HCT116 (cell line): ENCODE measurements at regions not wholly inside any gene's neighbourhood (a gene's known extent, or its start where the extent isn't known, plus 50 kb on each side); places are given as distances from the start of the nearest gene placed in this dataset.
A peak's percentile ranks its signal among the peaks of the same experiment; 100 is the strongest.

Experiments
- ATAC-seq: fragments of 200-7000 bp; cut with Tn5 transposase; 2 replicates; pipeline ENCODE4 v1.9.1; 2020; ENCODE audit warnings: mild to moderate bottlenecking, moderate library complexity
- BruUV-seq: library from RNA; stranded (reverse); fragments of 400-500 nt; replicated peaks from 2 replicates; lab custom pipeline; 2021; lab: Mats Ljungman, UMichigan
- CTCF ChIA-PET: fragments of 300-600 bp; sonication (Branson Sonifier 250); formaldehyde crosslinking; loops from one replicate; lab custom pipeline; 2021; ENCODE audit warnings: antibody characterized with exemption; lab: Charles Lee
- POLR2A ChIA-PET: fragments of 300-600, 350-600 bp; sonication (Branson Sonifier 250); formaldehyde crosslinking; loops from one replicate; lab custom pipeline; 2021; ENCODE audit warnings: antibody characterized with exemption; lab: Charles Lee
- RAD21 ChIA-PET, 2 experiments: fragments of 300-600 bp; sonication (Branson Sonifier 250); formaldehyde crosslinking; loops; one replicate each; lab custom pipeline; 2023; ENCODE audit warnings: low total read pairs in 2 of 2; ENCODE audit not compliant: uncharacterized antibody in 2 of 2, unreplicated experiment in 2 of 2, low non-redundant PET in 1 of 2; lab: Charles Lee
- DNase-seq: peaks from one replicate; pipeline ENCODE4 v3.0.0-alpha.2; 2010; ENCODE audit warnings: low read depth, low spot score
- H2AFZ ChIP-seq: fragments of 200-600 bp; shearing (Covaris generic), sonication (generic); 2 replicates; pipeline ENCODE4 v1.6.1; 2017; ENCODE audit warnings: low read depth, mixed run types, mixed read lengths, antibody characterized with exemption, low read length; ENCODE audit not compliant: poor library complexity, severe bottlenecking
- H3K27ac ChIP-seq: 2 replicates; pipeline ENCODE4 v1.5.1; 2012; ENCODE audit warnings: low read depth, low read length
- H3K27me3 ChIP-seq: fragments of 200-600 bp; sonication (generic); 2 replicates; pipeline ENCODE4 v1.6.1; 2016; ENCODE audit warnings: mixed run types, low read length, mixed read lengths; ENCODE audit not compliant: insufficient read depth
- H3K36me3 ChIP-seq, 2 experiments: fragments of 200-500 bp in 1 of 2; fragments of 200-600 bp in 1 of 2; sonication (Bioruptor generic) in 1 of 2; sonication (generic) in 1 of 2; 2 replicates each; pipeline versions ENCODE4 v1.5.1 to v1.6.1; 2014 to 2016; ENCODE audit warnings: low read length in 2 of 2, inconsistent platforms in 1 of 2, mixed read lengths in 1 of 2, mixed run types in 1 of 2; ENCODE audit not compliant: insufficient read depth in 2 of 2, control insufficient read depth in 1 of 2
- H3K4me1 ChIP-seq, 2 experiments: fragments of 200-600 bp in 1 of 2; sonication (generic) in 1 of 2; 2 replicates each; pipeline versions ENCODE4 v1.5.1 to v1.6.1; 2012 to 2017; ENCODE audit warnings: low read length in 2 of 2, inconsistent platforms in 1 of 2, mild to moderate bottlenecking in 1 of 2, mixed read lengths in 1 of 2, mixed run types in 1 of 2, moderate library complexity in 1 of 2; ENCODE audit not compliant: insufficient read depth in 2 of 2, control insufficient read depth in 1 of 2
- H3K4me2 ChIP-seq: fragments of 200-600 bp; sonication (generic); 2 replicates; pipeline ENCODE4 v1.6.1; 2017; ENCODE audit warnings: mixed run types, low read length, mixed read lengths
- H3K4me3 ChIP-seq, 2 experiments: fragments of 200-600 bp in 1 of 2; sonication (generic) in 1 of 2; replicated peaks in 1 of 2; 2 replicates each; pipeline ENCODE4 v1.5.1; 2011 to 2016; ENCODE audit warnings: low read length in 2 of 2, control low read depth in 1 of 2, low read depth in 1 of 2, mild to moderate bottlenecking in 1 of 2, mixed read lengths in 1 of 2, mixed run types in 1 of 2
- H3K79me2 ChIP-seq: fragments of 200-600 bp; sonication (generic); 2 replicates; pipeline ENCODE4 v1.6.1; 2017; ENCODE audit warnings: mild to moderate bottlenecking, mixed run types, low read length, moderate library complexity, mixed read lengths; ENCODE audit not compliant: insufficient read depth
- H3K9ac ChIP-seq: fragments of 200-600 bp; sonication (generic); 2 replicates; pipeline ENCODE4 v1.6.1; 2016; ENCODE audit warnings: low read length, mixed read lengths
- H3K9me2 ChIP-seq: fragments of 200-600 bp; sonication (generic), shearing (Covaris generic); 2 replicates; pipeline ENCODE4 v1.6.1; 2017; ENCODE audit warnings: mixed run types, mild to moderate bottlenecking, moderate library complexity; ENCODE audit not compliant: insufficient read depth
- H3K9me3 ChIP-seq, 2 experiments: fragments of 200-500 bp in 1 of 2; fragments of 200-600 bp in 1 of 2; sonication (Bioruptor generic) in 1 of 2; sonication (generic) in 1 of 2; 2 replicates each; pipeline ENCODE4 v1.6.1; 2014 to 2017; ENCODE audit warnings: low read length in 2 of 2, mixed read lengths in 2 of 2, inconsistent platforms in 1 of 2, low read depth in 1 of 2, mild to moderate bottlenecking in 1 of 2, mixed run types in 1 of 2, moderate library complexity in 1 of 2; ENCODE audit not compliant: control insufficient read depth in 1 of 2, insufficient read depth in 1 of 2
- H4K20me1 ChIP-seq: fragments of 200-600 bp; sonication (generic), shearing (Covaris generic); 2 replicates; pipeline ENCODE4 v1.6.1; 2017; ENCODE audit warnings: mixed run types, mild to moderate bottlenecking, moderate library complexity; ENCODE audit not compliant: insufficient read depth
- CBX3 ChIP-seq: IDR thresholded peaks from 2 replicates; pipeline ENCODE4 v1.6.1; 2012; ENCODE audit warnings: low read depth
- CEBPB ChIP-seq: IDR thresholded peaks from 2 replicates; pipeline ENCODE4 v1.6.1; 2012; ENCODE audit warnings: low read depth
- ELF1 ChIP-seq: IDR thresholded peaks from 2 replicates; pipeline ENCODE4 v1.6.1; 2012; ENCODE audit warnings: low read depth, borderline replicate concordance
- EZH2phosphoT487 ChIP-seq: fragments of 200-600 bp; IDR thresholded peaks from 2 replicates; pipeline ENCODE4 v1.6.1; 2018; ENCODE audit warnings: antibody characterized with exemption, borderline replicate concordance
- JUND ChIP-seq: IDR thresholded peaks from 2 replicates; pipeline ENCODE4 v1.6.1; 2012
- POLR2A ChIP-seq: IDR thresholded peaks from 2 replicates; pipeline ENCODE4 v1.7.0; 2011; ENCODE audit warnings: borderline replicate concordance; ENCODE audit not compliant: insufficient read depth, insufficient read length; ENCODE audit errors: extremely low read depth
- POLR2AphosphoS5 ChIP-seq: IDR thresholded peaks from 2 replicates; pipeline ENCODE4 v1.6.1; 2011; ENCODE audit warnings: mild to moderate bottlenecking, low read depth, low read length, moderate library complexity
- RAD21 ChIP-seq: IDR thresholded peaks from 2 replicates; pipeline ENCODE4 v1.6.1; 2012; ENCODE audit warnings: low read depth, mild to moderate bottlenecking
- SRF ChIP-seq: IDR thresholded peaks from 2 replicates; pipeline ENCODE4 v1.6.1; 2012; ENCODE audit warnings: low read depth
- ZFX ChIP-seq: fragments of 450-650 bp; IDR thresholded peaks from 2 replicates; pipeline ENCODE4 v1.6.1; 2017
- intact Hi-C: fragments of 100-400 bp; cut with micrococcal nuclease; formaldehyde crosslinking; loops from 2 replicates; pipeline ENCODE4 v1.10.0; 2022
- TF ChIP-seq, protein P1 (sequence below): IDR thresholded peaks from 2 replicates; pipeline ENCODE4 v1.6.1; 2012
- TF ChIP-seq, protein P2 (sequence below), 3 experiments: fragments of 200-600 bp in 1 of 3; sonication (generic) in 1 of 3; IDR thresholded peaks in 2 of 3; conservative IDR thresholded peaks in 1 of 3; 2 replicates each; pipeline ENCODE4 v1.5.1; 2012 to 2017; ENCODE audit warnings: low read depth in 2 of 3, low read length in 2 of 3, antibody characterized with exemption in 1 of 3, borderline replicate concordance in 1 of 3, control low read depth in 1 of 3, mild to moderate bottlenecking in 1 of 3, mixed read lengths in 1 of 3, mixed run types in 1 of 3, moderate library complexity in 1 of 3; ENCODE audit not compliant: insufficient read depth in 1 of 3

DNA sequence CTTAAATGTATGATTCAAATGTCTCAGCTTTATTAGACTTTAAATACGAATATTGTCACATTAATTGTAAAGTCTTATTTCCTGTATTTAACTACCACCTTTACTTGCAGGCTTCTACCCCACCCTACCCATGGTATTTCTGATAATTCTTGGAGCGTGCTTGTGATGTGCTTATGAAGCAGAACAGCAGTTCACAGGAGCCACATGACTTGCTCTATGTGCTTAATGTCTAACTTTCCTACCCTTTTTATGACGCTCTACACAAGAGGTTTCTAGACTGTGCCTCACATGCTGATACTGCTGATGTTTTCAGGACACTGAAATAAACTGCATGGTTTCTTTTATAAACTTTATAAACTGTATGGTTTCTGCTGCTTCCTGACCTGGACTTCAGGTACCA lies 553.5 kb upstream of the CCDC54 start:
- no peak for DNase-seq
- TF ChIP-seq EZH2phosphoT487 (no peak), CBX3 (no peak), ELF1 (no peak), SRF (no peak), POLR2AphosphoS5 (no peak), POLR2A (no peak), CEBPB (no peak), ZFX (no peak), JUND (no peak)
- TF ChIP-seq, protein P1, sequence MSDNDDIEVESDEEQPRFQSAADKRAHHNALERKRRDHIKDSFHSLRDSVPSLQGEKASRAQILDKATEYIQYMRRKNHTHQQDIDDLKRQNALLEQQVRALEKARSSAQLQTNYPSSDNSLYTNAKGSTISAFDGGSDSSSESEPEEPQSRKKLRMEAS: no peak
- Histone ChIP-seq H3K4me3 (no peak overlapping the region), H3K79me2 (no peaks in the 10 kb centered on the region), H3K4me1 (no peaks in the 10 kb centered on the region), H3K4me2 (no peak overlapping the region), H3K9ac (no peak overlapping the region), H4K20me1 (no peaks in the 10 kb centered on the region), H3K27ac (no peak overlapping the region), H3K36me3 (no peaks in the 10 kb centered on the region), H3K9me2 (no peaks in the 10 kb centered on the region), H3K9me3 (no peaks in the 10 kb centered on the region), H2AFZ (no peak overlapping the region), H3K27me3 (no peaks in the 10 kb centered on the region)
- ATAC-seq: no peak
- ChIA-PET RAD21 (no interaction called here), POLR2A (no interaction called here), CTCF (interaction anchor here (1.0 kb wide), 1 partner anchor 294 kb away, joined by 3 read pairs; no protein-coding TSS in a partner anchor)
- intact Hi-C loops: loop anchor here (2.0 kb wide), 1 partner anchor 241 kb away; no protein-coding TSS in a partner anchor
- no TSS peak for BruUV-seq

DNA sequence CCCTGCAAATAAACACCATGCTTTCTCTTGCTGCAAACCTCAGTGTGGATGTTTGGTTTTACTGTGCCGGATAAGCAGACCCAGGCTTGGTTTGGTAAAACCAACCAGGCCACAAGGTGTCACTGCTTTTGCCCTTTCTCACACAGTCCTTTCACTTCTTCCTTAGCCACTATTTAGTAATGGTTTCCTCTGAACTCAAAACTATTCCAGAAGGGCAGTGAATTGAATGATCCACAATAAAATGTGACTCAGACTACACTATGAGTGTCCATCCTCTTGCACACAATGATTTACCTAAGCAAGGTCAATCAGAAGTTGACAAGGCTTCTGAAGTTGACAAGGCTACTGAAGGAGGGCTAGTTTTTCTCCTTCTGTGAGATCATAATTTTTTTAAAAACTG lies 552.4 kb upstream of the CCDC54 start:
- H3K9me3 ChIP-seq: no peaks in the 10 kb centered on the region
- H3K9ac ChIP-seq: no peak overlapping the region
- H4K20me1 ChIP-seq: no peaks in the 10 kb centered on the region
- peak; percentile 12 for DNase-seq
- no peak overlapping the region for H3K4me3 ChIP-seq
- H3K27ac ChIP-seq: no peak overlapping the region
- no peaks in the 10 kb centered on the region for H3K27me3 ChIP-seq
- H3K9me2 ChIP-seq: no peaks in the 10 kb centered on the region
- no peaks in the 10 kb centered on the region for H3K4me1 ChIP-seq
- peak; percentile 84 for ATAC-seq
- intact Hi-C loops: loop anchor here (1.0 to 2.0 kb wide), 2 partner anchors 240 to 293 kb away; no protein-coding TSS in a partner anchor
- H3K4me2 ChIP-seq: no peak overlapping the region
- BruUV-seq: no TSS peak
- TF ChIP-seq RAD21 (peak; percentile 51), ELF1 (no peak)
- TF ChIP-seq, protein P2, sequence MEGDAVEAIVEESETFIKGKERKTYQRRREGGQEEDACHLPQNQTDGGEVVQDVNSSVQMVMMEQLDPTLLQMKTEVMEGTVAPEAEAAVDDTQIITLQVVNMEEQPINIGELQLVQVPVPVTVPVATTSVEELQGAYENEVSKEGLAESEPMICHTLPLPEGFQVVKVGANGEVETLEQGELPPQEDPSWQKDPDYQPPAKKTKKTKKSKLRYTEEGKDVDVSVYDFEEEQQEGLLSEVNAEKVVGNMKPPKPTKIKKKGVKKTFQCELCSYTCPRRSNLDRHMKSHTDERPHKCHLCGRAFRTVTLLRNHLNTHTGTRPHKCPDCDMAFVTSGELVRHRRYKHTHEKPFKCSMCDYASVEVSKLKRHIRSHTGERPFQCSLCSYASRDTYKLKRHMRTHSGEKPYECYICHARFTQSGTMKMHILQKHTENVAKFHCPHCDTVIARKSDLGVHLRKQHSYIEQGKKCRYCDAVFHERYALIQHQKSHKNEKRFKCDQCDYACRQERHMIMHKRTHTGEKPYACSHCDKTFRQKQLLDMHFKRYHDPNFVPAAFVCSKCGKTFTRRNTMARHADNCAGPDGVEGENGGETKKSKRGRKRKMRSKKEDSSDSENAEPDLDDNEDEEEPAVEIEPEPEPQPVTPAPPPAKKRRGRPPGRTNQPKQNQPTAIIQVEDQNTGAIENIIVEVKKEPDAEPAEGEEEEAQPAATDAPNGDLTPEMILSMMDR (IDR thresholded peaks at IDR 0.05 in 2 of 3, conservative IDR thresholded peaks at IDR 0.05 in 1 of 3; ENCODE audit: borderline replicate concordance in 1 of 3, insufficient read depth in 1 of 3, low read depth in 2 of 3, low read length in 2 of 3): peak; percentile 34 to 50 (median 50); a peak in 5 of 6 replicates
- H3K79me2 ChIP-seq: no peaks in the 10 kb centered on the region
- no peak overlapping the region for H2AFZ ChIP-seq
- no peaks in the 10 kb centered on the region for H3K36me3 ChIP-seq
- CTCF ChIA-PET: interaction anchor here (1.0 kb wide), 1 partner anchor 293 kb away, joined by 3 read pairs; no protein-coding TSS in a partner anchor
- RAD21 ChIA-PET: no interaction called here
- POLR2A ChIA-PET: no interaction called here
